ENCODE measurements at regions not wholly inside any gene's neighbourhood (a gene's known extent, or its start where the extent isn't known, plus 50 kb on each side); places are given as distances from the start of the nearest gene placed in this dataset.

GRCh38 chr2:5235701-5236100 lies 456.5 kb upstream of the SOX11 start:
- TF ChIP-seq CTCF (IDR thresholded peaks at IDR 0.05) (no peak), POLR2A (IDR thresholded peaks at IDR 0.05; ENCODE audit: low read depth) (no peak)
